IMR-90 (cell line): ENCODE measurements at regions not wholly inside any gene's neighbourhood (a gene's known extent, or its start where the extent isn't known, plus 50 kb on each side); places are given as distances from the start of the nearest gene placed in this dataset.

ENCODE experiments used
- ATAC-seq: fragments of 200-7000 bp; cut with Tn5 transposase; 2 replicates; pipeline ENCODE4 v1.9.1; 2020; ENCODE audit warnings: low read depth, mild to moderate bottlenecking, moderate library complexity
- BruUV-seq: library from RNA; stranded (reverse); fragments of 400-500 nt; replicated peaks from 2 replicates; lab custom pipeline; 2021; lab: Mats Ljungman, UMichigan
- CTCF ChIA-PET: fragments of 300-600 bp; formaldehyde crosslinking; extraction: SDS; loops from one replicate; lab custom pipeline; 2021; ENCODE audit warnings: antibody characterized with exemption; lab: Yijun Ruan, JAX
- POLR2A ChIA-PET: fragments of 300-600 bp; sonication (Branson Sonifier 250); formaldehyde crosslinking; loops from one replicate; lab custom pipeline; 2022; ENCODE audit warnings: antibody characterized with exemption; ENCODE audit not compliant: unreplicated experiment; lab: Charles Lee
- DNase-seq: peaks from one replicate; pipeline ENCODE4 v3.0.0; 2013
- H2AFZ ChIP-seq: replicated peaks from 2 replicates; pipeline ENCODE3; 2013; ENCODE audit warnings: low read length, mild to moderate bottlenecking; ENCODE audit not compliant: poor library complexity
- H2AK5ac ChIP-seq: 2 replicates; pipeline ENCODE4 v1.6.1; 2013; ENCODE audit warnings: low read depth, low read length, inconsistent platforms
- H2AK9ac ChIP-seq: replicated peaks from 2 replicates; pipeline ENCODE3; 2013; ENCODE audit warnings: mild to moderate bottlenecking, low read depth, low read length, moderate library complexity; ENCODE audit not compliant: poor library complexity
- H2BK120ac ChIP-seq: 2 replicates; pipeline ENCODE4 v1.6.1; 2013; ENCODE audit warnings: low read depth, low read length, inconsistent platforms
- H2BK15ac ChIP-seq: 3 replicates; pipeline ENCODE4 v1.6.1; 2013; ENCODE audit warnings: low read depth, low read length, inconsistent platforms
- H2BK20ac ChIP-seq: 2 replicates; pipeline ENCODE4 v1.6.1; 2013; ENCODE audit warnings: low read depth, mild to moderate bottlenecking, inconsistent platforms, low read length, moderate library complexity
- H2BK5ac ChIP-seq: 2 replicates; pipeline ENCODE4 v1.6.1; 2013; ENCODE audit warnings: mild to moderate bottlenecking, low read depth, low read length, inconsistent platforms; ENCODE audit not compliant: poor library complexity, severe bottlenecking
- H3K14ac ChIP-seq: replicated peaks from 2 replicates; pipeline ENCODE4 v1.6.1; 2013; ENCODE audit warnings: low read depth, low read length, inconsistent platforms
- H3K18ac ChIP-seq: 2 replicates; pipeline ENCODE4 v1.6.1; 2013; ENCODE audit warnings: low read depth, low read length, control low read depth
- H3K23ac ChIP-seq: 2 replicates; pipeline ENCODE4 v1.6.1; 2013; ENCODE audit warnings: low read depth, low read length, inconsistent platforms
- H3K27ac ChIP-seq: 2 replicates; pipeline ENCODE4 v1.5.1; 2013; ENCODE audit warnings: mild to moderate bottlenecking, control low read depth, low read length; ENCODE audit not compliant: insufficient read depth
- H3K27me3 ChIP-seq: 2 replicates; pipeline ENCODE4 v1.6.1; 2013; ENCODE audit warnings: low read length; ENCODE audit not compliant: control insufficient read depth, insufficient read depth
- H3K36me3 ChIP-seq: 2 replicates; pipeline ENCODE4 v1.6.1; 2013; ENCODE audit warnings: low read length, mixed read lengths; ENCODE audit not compliant: control insufficient read depth, insufficient read depth
- H3K4ac ChIP-seq: 2 replicates; pipeline ENCODE4 v1.6.1; 2013; ENCODE audit warnings: low read depth, low read length, inconsistent platforms
- H3K4me1 ChIP-seq: 2 replicates; pipeline ENCODE4 v1.6.1; 2013; ENCODE audit warnings: low read length, mixed read lengths; ENCODE audit not compliant: control insufficient read depth, insufficient read depth
- H3K4me2 ChIP-seq: 2 replicates; pipeline ENCODE4 v1.6.1; 2013; ENCODE audit warnings: low read depth, mild to moderate bottlenecking, control low read depth, low read length, moderate library complexity
- H3K4me3 ChIP-seq: 2 replicates; pipeline ENCODE4 v1.5.1; 2013; ENCODE audit warnings: low read depth, mild to moderate bottlenecking, control low read depth, low read length, moderate library complexity; ENCODE audit not compliant: insufficient read depth
- H3K56ac ChIP-seq: 2 replicates; pipeline ENCODE4 v1.6.1; 2013; ENCODE audit warnings: low read length, inconsistent platforms; ENCODE audit not compliant: insufficient read depth; ENCODE audit errors: extremely low read depth
- H3K79me1 ChIP-seq, 2 experiments: 2 replicates each; pipeline ENCODE4 v1.6.1; 2013; ENCODE audit warnings: low read length in 2 of 2, inconsistent platforms in 1 of 2, low read depth in 1 of 2
- H3K9ac ChIP-seq: 2 replicates; pipeline ENCODE4 v1.6.1; 2013; ENCODE audit warnings: low read depth, low read length, control low read depth
- H3K9me1 ChIP-seq: 2 replicates; pipeline ENCODE4 v1.6.1; 2013; ENCODE audit warnings: low read length, inconsistent platforms; ENCODE audit not compliant: insufficient read depth
- H3K9me3 ChIP-seq: 2 replicates; pipeline ENCODE4 v1.6.1; 2013; ENCODE audit warnings: low read length; ENCODE audit not compliant: control insufficient read depth, insufficient read depth
- H4K20me1 ChIP-seq: 2 replicates; pipeline ENCODE4 v1.6.1; 2013; ENCODE audit warnings: low read length, inconsistent platforms; ENCODE audit not compliant: insufficient read depth
- H4K5ac ChIP-seq: 2 replicates; pipeline ENCODE4 v1.6.1; 2013; ENCODE audit warnings: mild to moderate bottlenecking, low read depth, low read length, control low read depth
- H4K8ac ChIP-seq, 2 experiments: 2 replicates each; pipeline ENCODE4 v1.6.1; 2013; ENCODE audit warnings: low read depth in 2 of 2, low read length in 2 of 2, control low read depth in 1 of 2, inconsistent platforms in 1 of 2
- H4K91ac ChIP-seq: 2 replicates; pipeline ENCODE4 v1.6.1; 2013; ENCODE audit warnings: low read depth, low read length, inconsistent platforms; ENCODE audit not compliant: insufficient read depth
- BHLHE40 ChIP-seq: fragments of 150-350 bp; IDR thresholded peaks from 2 replicates; pipeline ENCODE4 v1.6.1; 2016; ENCODE audit warnings: mild to moderate bottlenecking, low read depth, low read length
- CEBPB ChIP-seq: IDR thresholded peaks from 2 replicates; pipeline ENCODE4 v1.6.1; 2012; ENCODE audit warnings: low read depth, low read length, improper control_type of control experiment
- CHD1 ChIP-seq: IDR thresholded peaks from 2 replicates; pipeline ENCODE4 v1.6.1; 2012; ENCODE audit warnings: low read depth, low read length, improper control_type of control experiment
- FOS ChIP-seq: fragments of 150-350 bp; IDR thresholded peaks from 2 replicates; pipeline ENCODE4 v1.6.1; 2016; ENCODE audit warnings: low read depth, low read length
- MAFK ChIP-seq: IDR thresholded peaks from 2 replicates; pipeline ENCODE4 v1.6.1; 2012; ENCODE audit warnings: low read depth, low read length, improper control_type of control experiment
- MAZ ChIP-seq: IDR thresholded peaks from 2 replicates; pipeline ENCODE4 v1.6.1; 2012; ENCODE audit warnings: low read depth, mild to moderate bottlenecking, low read length, improper control_type of control experiment, moderate library complexity, borderline replicate concordance
- MXI1 ChIP-seq: IDR thresholded peaks from 2 replicates; pipeline ENCODE4 v1.6.1; 2012; ENCODE audit warnings: low read depth, mild to moderate bottlenecking, low read length, moderate library complexity, borderline replicate concordance
- NFE2L2 ChIP-seq: fragments of 150-350 bp; IDR thresholded peaks from 2 replicates; pipeline ENCODE4 v1.6.1; 2016; ENCODE audit warnings: low read depth, mild to moderate bottlenecking, low read length
- POLR2A ChIP-seq: IDR thresholded peaks from 2 replicates; pipeline ENCODE4 v1.6.1; 2012; ENCODE audit warnings: mild to moderate bottlenecking, low read depth, low read length
- RAD21 ChIP-seq: IDR thresholded peaks from 2 replicates; pipeline ENCODE4 v1.6.1; 2012; ENCODE audit warnings: low read length, improper control_type of control experiment
- RCOR1 ChIP-seq: IDR thresholded peaks from 2 replicates; pipeline ENCODE4 v1.6.1; 2012; ENCODE audit warnings: mild to moderate bottlenecking, low read length, improper control_type of control experiment; ENCODE audit not compliant: insufficient replicate concordance
- RFX5 ChIP-seq: IDR thresholded peaks from 2 replicates; pipeline ENCODE4 v1.8.0; 2012; ENCODE audit warnings: low read depth, mild to moderate bottlenecking, low read length, moderate library complexity
- SMC3 ChIP-seq: fragments of 150-350 bp; IDR thresholded peaks from 2 replicates; pipeline ENCODE4 v1.6.1; 2016; ENCODE audit warnings: low read depth, mild to moderate bottlenecking, antibody characterized with exemption, low read length, moderate library complexity
- WGBS, 2 experiments: methylation state at CpG; one replicate each; pipeline versions ENCODE4 v1.1.5 to v1.1.7; 2013; ENCODE audit warnings: missing lambda C conversion rate in 2 of 2; ENCODE audit not compliant: insufficient read length in 1 of 2; ENCODE audit errors: extremely low coverage in 2 of 2; 5-methylcytosine and 5-hydroxymethylcytosine counted together
- dilution Hi-C: fragments of 300-500 bp; cut with HindIII; formaldehyde crosslinking; loops from one replicate; pipeline ENCODE4 v1.14.3; 2018; ENCODE audit warnings: low sequenced_read_pairs; ENCODE audit not compliant: unreplicated experiment
- in situ Hi-C: fragments of 300-500 bp; cut with MboI; formaldehyde crosslinking; loops from 3 replicates; pipeline ENCODE4 v1.14.3; 2019; ENCODE audit warnings: low sequenced_read_pairs, inconsistent platforms, mixed read lengths
- intact Hi-C: fragments of 100-400 bp; cut with micrococcal nuclease; formaldehyde crosslinking; loops from 2 replicates; pipeline ENCODE4 v1.10.0; 2022
- TF ChIP-seq, protein P1 (sequence below): fragments of 150-350 bp; IDR thresholded peaks from 2 replicates; pipeline ENCODE4 v1.6.1; 2017; ENCODE audit warnings: mild to moderate bottlenecking, antibody characterized with exemption, low read length, low read depth
- TF ChIP-seq, protein P2 (sequence below): fragments of 150-350 bp; IDR thresholded peaks from 2 replicates; pipeline ENCODE4 v1.6.1; 2016; ENCODE audit warnings: low read depth, mild to moderate bottlenecking, low read length, moderate library complexity, borderline replicate concordance
- TF ChIP-seq, protein P3 (sequence below): conservative IDR thresholded peaks from 2 replicates; pipeline ENCODE4 v1.5.1; 2012; ENCODE audit warnings: mild to moderate bottlenecking, low read depth, low read length, improper control_type of control experiment

DNA sequence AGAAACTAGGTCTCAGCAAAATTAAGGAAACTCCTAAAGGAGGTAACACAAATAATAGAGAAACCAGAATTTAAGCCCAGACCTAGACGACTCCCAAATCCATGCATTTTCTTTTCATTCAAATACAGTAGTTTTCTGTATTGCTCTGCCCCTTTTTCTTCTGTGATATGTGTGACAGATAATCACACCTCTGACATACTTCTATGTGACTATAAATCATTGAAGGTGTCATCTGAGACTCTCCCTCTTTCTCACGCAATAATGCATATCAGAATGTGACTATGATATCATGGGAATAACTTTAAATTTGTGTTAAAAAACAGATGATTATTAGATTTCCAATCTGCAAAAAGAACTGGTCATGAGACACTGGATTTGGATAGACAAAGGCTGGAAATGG, 143.0 kb upstream of the ELAC2 start:
- no peak overlapping the region for H2BK20ac ChIP-seq
- CTCF ChIA-PET: no interaction called here

More for the DNA sequence above, 143.0 kb upstream of the ELAC2 start:
- Histone ChIP-seq H2BK5ac (no peak overlapping the region), H3K18ac (no peak overlapping the region), H2BK15ac (no peak overlapping the region), H4K91ac (no peak overlapping the region), H3K36me3 (no peaks in the 10 kb centered on the region), H3K9ac (no peak overlapping the region), H3K4ac (no peak overlapping the region), H4K8ac (no peak overlapping the region), H3K4me3 (no peak overlapping the region), H3K23ac (no peak overlapping the region), H3K4me2 (no peak overlapping the region), H3K79me1 (no peaks in the 10 kb centered on the region), H2AFZ (no peak overlapping the region), H3K9me1 (no peaks in the 10 kb centered on the region), H3K56ac (no peak overlapping the region), H2AK9ac (no peak overlapping the region), H2BK120ac (no peak overlapping the region), H3K4me1 (no peaks in the 10 kb centered on the region; the same call in 1 of the 2 replicates), H4K5ac (no peak overlapping the region), H3K9me3 (no peaks in the 10 kb centered on the region), H3K14ac (no peak overlapping the region), H4K20me1 (no peaks in the 10 kb centered on the region), H3K27ac (no peak overlapping the region), H2AK5ac (no peak overlapping the region), H3K27me3 (no peaks in the 10 kb centered on the region; the same call in 1 of the 2 replicates)
- no TSS peak for BruUV-seq
- no peak for TF ChIP-seq BHLHE40
- TF ChIP-seq, protein P1, sequence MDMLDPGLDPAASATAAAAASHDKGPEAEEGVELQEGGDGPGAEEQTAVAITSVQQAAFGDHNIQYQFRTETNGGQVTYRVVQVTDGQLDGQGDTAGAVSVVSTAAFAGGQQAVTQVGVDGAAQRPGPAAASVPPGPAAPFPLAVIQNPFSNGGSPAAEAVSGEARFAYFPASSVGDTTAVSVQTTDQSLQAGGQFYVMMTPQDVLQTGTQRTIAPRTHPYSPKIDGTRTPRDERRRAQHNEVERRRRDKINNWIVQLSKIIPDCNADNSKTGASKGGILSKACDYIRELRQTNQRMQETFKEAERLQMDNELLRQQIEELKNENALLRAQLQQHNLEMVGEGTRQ: no peak
- no peak for TF ChIP-seq FOS
- TF ChIP-seq MXI1: no peak
- TF ChIP-seq SMC3: no peak
- TF ChIP-seq, protein P2, sequence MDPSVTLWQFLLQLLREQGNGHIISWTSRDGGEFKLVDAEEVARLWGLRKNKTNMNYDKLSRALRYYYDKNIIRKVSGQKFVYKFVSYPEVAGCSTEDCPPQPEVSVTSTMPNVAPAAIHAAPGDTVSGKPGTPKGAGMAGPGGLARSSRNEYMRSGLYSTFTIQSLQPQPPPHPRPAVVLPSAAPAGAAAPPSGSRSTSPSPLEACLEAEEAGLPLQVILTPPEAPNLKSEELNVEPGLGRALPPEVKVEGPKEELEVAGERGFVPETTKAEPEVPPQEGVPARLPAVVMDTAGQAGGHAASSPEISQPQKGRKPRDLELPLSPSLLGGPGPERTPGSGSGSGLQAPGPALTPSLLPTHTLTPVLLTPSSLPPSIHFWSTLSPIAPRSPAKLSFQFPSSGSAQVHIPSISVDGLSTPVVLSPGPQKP: no peak
- no peak for TF ChIP-seq CEBPB
- no peak for TF ChIP-seq RCOR1
- no peak for TF ChIP-seq MAZ
- TF ChIP-seq NFE2L2: no peak
- no peak for TF ChIP-seq RFX5
- no peak for TF ChIP-seq RAD21
- TF ChIP-seq, protein P3, sequence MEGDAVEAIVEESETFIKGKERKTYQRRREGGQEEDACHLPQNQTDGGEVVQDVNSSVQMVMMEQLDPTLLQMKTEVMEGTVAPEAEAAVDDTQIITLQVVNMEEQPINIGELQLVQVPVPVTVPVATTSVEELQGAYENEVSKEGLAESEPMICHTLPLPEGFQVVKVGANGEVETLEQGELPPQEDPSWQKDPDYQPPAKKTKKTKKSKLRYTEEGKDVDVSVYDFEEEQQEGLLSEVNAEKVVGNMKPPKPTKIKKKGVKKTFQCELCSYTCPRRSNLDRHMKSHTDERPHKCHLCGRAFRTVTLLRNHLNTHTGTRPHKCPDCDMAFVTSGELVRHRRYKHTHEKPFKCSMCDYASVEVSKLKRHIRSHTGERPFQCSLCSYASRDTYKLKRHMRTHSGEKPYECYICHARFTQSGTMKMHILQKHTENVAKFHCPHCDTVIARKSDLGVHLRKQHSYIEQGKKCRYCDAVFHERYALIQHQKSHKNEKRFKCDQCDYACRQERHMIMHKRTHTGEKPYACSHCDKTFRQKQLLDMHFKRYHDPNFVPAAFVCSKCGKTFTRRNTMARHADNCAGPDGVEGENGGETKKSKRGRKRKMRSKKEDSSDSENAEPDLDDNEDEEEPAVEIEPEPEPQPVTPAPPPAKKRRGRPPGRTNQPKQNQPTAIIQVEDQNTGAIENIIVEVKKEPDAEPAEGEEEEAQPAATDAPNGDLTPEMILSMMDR: no peak
- no peak for TF ChIP-seq MAFK
- TF ChIP-seq CHD1: no peak
- TF ChIP-seq POLR2A: no peak
- dilution Hi-C loops: no loop called here
- in situ Hi-C loops: no loop called here
- no peak for ATAC-seq
- no CpG with 5 or more reads among the region's 2 CpGs for WGBS, 2 experiments
- intact Hi-C loops: no loop called here
- no peak for DNase-seq
- POLR2A ChIA-PET: no interaction called here
